GM12891 (cell line): ENCODE measurements at regions not wholly inside any gene's neighbourhood (a gene's known extent, or its start where the extent isn't known, plus 50 kb on each side); places are given as distances from the start of the nearest gene placed in this dataset.

Source experiments
- POLR2A ChIP-seq: IDR thresholded peaks from 2 replicates; pipeline ENCODE4 v1.6.1; 2011; ENCODE audit warnings: low read depth, low read length, control low read depth
- POLR2AphosphoS5 ChIP-seq: IDR thresholded peaks from 2 replicates; pipeline ENCODE4 v1.6.1; 2011; ENCODE audit warnings: low read depth, low read length, control low read depth
- SPI1 ChIP-seq: IDR thresholded peaks from 2 replicates; pipeline ENCODE4 v1.6.1; 2011; ENCODE audit warnings: low read depth, low read length, control low read depth
- TAF1 ChIP-seq: IDR thresholded peaks from 2 replicates; pipeline ENCODE4 v1.6.1; 2011; ENCODE audit warnings: low read depth, low read length, control low read depth

DNA sequence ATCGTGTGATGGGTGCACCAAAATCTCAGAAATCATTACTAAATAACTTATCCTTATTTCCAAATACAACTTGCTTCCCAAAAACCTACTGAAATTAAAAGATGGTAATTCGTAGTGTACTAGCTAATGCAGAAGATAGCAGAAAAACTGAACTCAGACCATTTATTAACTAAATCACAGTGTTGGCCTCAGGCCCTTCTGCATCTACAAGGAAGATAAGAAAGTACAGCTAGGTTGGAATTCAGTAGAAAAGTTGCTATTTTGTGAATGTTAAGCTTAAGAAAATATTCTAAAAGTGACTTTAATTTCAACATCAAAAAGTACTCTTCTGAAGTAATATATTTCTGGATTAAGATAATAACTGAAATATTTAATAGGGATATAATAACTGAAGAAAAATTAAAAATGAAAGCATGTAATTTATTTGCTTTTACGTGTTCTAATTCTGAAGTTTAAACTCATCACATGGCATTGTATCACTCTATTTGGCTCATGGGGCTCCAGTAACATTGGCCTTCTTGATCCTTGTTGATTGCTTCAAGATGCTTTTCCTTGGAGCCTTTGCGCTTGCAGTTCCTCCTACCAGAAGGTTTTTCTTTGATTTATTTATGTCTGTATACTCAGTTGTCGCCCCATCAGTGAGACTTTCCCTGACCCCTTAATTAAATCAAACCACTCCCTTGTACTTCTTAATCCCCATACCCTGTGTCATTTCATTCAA is 847.9 kb upstream of the ANO3 start:
- TF ChIP-seq POLR2A (no peak), TAF1 (no peak), POLR2AphosphoS5 (no peak), SPI1 (no peak)
